NCI-H510A (cell line): ENCODE measurements at regions not wholly inside any gene's neighbourhood (a gene's known extent, or its start where the extent isn't known, plus 50 kb on each side); places are given as distances from the start of the nearest gene placed in this dataset.

Experiments used
- DNase-seq: peaks from one replicate; lab custom pipeline; 2025; lab: John Stamatoyannopoulos, UW

DNA sequence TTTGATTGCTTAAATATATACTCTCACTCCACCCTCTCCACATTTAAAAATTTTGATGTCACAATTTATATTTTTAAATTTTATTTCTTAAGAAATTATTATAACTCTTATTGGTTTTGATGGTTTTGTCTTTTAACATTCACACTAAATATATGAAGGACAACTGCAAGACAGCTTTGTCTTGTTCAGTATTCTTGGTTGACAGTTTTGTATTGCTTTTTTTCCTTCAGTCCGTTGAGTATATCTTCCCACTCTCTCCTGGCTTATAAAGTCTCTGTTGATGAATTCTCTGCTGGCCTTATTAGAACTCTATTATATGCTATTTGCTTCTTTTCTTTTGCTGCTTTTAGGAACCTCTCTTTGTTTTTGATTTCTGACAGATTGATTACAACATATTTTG lies 392.2 kb downstream of the C6orf118 start:
- no peak for DNase-seq

DNA sequence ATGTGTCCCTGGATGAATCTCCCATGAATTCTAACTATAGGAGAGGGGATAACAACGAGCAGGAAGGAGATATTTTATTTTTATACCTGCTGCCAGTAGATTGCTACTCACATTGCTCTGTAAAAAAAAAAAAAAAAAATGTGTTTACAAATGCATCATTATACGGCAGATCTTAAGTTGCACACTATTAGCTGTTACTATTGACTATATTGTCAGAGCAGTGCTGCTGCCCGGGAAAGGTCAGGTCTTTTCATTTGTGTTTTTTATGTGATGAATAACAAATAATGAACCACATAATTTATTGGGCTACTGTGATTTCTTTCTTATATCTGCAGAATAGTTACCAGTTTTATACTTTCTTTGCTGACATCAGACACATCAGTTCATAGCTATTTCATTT lies 393.3 kb downstream of the C6orf118 start:
- DNase-seq, result no peak

DNA sequence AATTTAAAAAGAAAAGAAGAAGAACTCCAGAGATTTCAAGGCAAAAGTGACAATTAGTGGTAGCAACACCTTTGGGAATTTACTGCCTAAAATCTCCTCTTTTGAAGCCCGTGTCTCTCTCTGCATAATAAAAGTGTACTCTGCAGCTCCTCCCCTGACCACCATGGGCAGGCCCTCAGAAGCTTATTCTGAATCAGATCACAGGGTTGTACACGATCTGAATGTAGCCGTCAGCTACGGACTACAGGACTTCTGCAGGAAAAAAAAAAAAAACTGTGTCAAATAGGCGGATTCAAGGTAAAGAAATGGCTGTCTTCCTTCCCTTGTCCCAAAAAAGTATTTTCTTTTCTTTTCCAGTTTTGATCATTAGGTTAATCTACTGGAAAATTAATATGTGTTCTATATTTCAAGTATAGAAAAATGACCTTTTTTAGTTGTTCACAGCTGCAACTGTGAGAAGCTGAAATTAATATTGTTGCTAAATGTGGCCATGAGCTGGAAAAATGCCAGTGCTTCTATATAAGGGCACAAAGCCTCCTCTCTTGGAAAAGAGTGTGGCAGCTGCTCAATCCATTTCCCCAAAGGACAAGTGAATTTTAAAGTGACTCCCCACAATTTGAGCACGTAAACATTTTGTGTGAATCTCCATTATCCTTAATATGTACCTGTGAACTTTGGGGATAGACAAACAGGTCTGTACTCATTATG lies 397.4 kb downstream of the C6orf118 start:
- DNase-seq, result no peak

DNA sequence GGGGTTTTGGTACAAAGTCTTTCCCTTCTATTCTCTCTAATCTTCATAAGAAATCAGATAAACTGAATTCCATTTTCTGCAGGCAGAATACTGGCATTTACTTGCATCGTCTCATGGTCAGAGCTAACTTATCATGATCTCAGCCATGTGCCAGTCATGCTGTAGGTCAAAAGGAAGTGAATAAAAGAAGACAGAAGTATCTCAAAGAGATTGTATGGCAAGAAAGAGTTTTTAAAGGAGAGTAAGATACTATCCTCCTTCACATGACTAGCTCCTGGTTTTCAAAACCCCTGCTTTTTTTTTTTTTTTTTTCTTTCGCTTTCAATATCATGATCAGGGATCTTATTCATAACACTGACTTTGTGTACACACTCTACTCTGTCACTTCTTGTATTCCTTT lies 398.3 kb downstream of the C6orf118 start:
- DNase-seq, result no peak

DNA sequence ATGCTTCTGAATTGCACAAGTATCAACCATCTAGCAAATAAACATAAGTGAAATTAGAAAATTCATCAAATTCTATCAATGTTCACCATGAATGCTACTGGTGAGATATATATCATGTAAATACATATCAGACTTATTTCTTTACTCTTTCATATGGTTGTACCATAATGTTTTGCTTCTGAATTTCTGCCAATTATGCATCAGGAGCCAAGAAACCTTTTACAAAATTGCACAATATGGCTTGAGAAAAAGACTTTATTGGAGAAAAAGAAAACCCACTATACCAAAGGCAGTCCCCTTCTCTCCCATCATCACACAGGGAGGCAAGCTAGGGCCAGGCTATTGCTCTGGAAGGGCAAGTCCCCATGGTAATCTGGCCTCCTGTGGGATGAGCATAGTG lies 402.6 kb downstream of the C6orf118 start:
- no peak for DNase-seq

DNA sequence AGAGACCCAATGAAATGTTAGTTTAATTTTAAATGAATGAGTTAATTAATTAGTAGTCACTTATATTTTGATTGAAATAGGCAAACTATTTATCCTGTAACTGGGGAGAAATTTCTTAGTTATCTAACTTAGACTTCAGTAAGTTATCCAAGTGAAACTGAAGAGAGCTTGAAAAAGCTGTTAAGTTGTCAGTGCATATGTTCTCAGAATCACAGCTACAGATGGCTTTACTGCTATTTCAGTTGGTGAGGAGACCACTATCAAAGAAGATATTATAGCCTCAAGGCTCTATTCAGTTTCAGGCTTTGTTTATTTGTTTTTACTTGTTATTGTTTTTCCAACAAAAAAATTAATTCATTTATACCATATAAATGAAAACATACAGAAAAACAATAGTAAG lies 404.1 kb downstream of the C6orf118 start:
- DNase-seq, result no peak

DNA sequence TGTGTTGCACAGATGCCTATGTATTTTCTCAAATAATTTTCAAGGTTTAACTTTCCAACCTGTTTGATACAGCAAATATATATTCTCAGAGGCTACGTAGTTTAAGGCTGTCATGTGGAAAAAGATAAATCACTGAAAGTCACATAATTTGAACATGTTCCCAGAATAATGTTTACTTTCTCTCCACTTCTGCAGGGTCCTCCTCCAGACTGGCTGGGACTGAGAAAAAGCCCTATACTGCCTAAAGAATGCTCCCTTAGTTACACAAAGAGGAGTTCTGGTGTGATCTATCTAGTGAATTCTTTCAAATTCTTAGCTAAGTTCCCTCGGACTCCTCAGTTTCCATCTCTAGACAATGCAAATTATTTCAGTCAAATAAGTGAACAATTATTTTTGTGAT lies 411.0 kb downstream of the C6orf118 start:
- no peak for DNase-seq

DNA sequence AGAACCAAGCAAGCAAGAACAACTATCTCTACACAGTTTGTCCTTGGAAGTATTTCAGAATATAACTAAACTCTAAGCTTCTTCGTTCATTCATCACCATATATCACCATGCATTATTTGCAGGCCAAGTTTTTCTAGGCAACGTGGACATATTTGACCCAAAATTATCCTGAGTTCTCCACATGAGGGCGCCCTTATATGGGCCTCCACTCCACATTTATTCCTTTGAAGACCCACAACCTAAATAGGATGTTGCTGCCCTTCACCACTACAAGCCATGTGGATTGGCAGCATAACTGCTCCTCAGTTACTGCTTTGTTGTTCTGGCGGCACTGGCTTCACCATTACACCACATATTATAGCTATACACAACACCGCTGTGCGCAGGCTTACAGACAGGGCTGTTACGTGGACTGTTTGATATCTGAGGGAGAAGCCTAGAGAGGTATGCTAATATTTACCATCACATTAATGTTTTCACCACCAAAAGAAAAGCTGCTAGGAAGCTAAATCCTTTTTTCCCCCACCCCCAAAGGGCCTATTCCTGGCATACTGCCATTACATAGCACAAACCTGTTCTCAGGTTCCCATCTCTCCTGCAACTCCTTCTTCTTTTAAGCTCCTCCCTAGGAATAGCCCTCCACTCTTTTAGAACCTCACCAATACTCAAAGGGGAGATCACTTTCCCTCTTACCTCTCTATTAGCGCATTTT lies 411.7 kb downstream of the C6orf118 start:
- no peak for DNase-seq

DNA sequence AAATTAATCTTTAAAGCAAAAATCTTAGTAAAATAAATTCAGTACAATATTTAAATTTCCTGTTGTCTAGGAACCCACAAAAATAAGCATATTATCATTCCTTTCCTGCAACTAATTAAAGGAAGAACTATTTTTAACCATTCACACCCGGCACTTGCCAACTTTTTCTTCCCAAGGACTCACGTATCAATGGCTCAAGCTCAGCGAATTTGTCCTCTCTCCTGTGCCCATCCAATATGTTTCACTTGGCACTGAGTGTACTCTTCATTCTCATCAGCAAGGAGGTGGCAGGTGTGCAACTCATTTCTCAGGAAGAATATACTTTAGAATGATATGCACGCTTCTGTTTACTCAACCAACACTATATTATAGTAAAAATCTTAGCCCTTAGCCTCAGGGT lies 419.4 kb downstream of the C6orf118 start:
- no peak for DNase-seq

DNA sequence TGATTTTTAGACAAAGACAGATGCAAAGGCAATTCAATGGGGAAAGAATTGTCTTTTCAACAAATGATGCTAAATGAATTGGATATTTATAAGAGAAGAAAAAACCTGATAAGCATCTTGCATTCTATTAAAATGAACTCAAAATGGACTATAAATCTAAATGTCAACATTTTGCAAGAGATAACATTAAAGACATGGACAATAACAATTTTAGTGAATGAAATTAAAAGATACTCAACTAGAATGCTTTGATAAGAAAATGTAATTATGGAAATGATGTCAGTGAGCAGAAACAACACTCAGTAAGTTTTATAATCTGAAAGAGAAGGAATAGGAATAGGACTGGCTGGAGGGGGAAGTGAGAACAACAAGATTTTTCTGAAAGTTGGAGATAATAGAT lies 421.7 kb downstream of the C6orf118 start:
- no peak for DNase-seq

DNA sequence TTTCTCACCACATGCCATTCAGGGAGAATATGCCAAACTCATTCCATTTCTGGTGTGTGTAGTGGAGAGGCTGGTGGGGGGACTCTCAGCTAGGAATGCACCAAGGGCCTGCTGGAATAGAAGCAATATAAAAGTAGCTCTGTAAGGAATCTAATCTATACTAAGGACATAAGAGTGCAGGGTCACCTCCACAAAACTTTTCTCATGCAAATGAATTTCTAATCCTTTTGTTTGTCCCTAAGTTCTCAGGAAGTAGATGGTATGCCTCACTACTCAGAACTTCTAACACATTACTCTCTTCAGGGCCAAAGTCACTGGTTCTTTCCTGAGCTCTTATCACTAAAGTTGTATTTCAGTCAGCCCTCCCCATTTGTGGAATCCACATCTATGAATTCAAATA lies 427.2 kb downstream of the C6orf118 start:
- DNase-seq, result no peak

DNA sequence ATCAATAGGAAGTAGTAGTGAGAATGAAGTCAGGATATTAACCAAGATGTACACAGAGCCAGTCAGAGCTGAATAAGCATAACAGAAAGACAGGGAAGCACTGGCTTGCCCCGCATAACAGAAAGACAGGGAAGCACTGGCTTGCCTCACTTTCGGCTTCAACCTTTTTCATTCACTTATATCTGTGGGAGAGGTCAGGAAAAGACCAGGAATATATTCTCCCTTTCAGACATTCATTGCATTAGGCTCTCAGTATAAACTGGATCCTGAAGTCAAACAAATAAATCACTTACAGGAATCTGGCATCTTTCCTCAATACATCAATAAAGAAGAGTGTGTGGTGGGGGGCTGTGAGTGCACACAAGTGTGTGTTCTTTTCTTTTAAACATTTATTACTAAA lies 437.6 kb downstream of the C6orf118 start:
- no peak for DNase-seq

DNA sequence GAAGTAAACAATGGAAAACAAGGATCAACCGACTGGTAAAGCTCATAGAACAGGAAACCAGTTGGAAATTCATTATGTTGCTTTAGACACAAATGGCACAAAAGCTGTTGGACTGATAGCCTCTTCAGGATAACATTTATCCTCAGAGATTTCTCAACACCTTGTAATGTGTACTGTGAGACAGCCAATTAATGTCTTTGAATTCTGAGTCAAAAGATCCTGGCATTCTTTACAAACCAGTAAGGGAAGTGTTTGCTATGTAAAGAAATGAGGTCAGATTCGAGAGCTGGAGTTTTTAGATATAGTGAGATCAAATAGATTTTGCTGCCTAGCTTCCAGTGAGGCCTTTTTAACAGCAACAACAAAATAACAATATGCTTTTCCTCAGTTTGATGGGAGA lies 439.2 kb downstream of the C6orf118 start:
- no peak for DNase-seq

DNA sequence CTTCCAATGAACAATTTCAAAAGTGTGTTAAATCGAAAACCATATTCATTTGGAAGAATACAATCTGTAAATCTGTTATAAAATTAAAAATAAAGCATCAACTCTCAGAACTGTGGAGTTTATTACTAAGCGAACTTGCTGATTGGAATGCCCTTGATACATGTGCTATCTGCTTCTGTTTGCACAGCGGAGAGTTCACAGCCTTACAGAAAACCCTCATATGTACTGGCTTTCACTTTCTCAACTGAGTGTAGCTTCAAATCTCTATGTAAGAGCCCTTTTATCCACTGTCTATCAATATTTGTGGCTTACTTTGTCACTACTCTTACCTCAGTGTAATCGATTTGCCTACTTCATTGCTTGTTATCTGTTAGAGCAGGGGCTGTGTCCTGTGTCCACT lies 447.4 kb downstream of the C6orf118 start:
- no peak for DNase-seq

DNA sequence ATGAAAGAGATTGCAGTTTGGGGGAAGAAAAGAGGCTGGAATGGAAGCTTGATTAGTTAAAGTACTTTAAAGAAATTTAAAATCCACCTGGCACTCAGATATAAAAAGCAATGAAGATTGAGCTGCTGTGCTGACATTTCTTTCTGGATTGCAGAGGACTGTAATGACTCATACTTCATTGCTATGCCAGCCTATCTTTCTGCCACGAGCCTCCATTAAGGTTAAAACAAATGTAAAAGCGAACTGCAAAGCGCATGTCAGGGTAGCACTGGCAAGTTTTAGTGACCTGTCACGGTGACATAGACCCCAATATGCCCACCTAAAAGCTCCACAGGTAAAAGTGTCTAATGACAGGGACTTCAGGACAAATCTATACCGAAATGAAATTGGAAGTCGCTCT lies 449.6 kb downstream of the C6orf118 start:
- DNase-seq, result no peak

DNA sequence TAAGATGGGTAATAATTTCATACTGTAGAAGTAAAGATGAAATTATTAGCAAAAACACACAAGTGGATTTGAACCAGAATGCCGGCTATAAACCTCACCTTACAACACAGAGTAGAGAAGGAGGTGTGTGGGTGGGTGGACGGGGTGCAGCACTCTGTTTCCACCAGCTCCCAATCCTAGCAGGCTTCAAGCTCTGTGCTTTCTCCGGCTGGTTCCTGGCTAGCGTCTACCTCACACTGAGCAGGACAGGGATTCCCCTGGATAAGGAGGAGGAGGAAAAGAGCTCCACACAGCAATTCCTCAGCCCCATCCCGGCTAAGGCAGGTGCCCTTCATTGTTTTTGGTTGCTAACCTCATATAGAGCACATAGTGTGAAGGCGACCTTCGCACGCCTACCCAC lies 453.3 kb downstream of the C6orf118 start:
- DNase-seq, result no peak

DNA sequence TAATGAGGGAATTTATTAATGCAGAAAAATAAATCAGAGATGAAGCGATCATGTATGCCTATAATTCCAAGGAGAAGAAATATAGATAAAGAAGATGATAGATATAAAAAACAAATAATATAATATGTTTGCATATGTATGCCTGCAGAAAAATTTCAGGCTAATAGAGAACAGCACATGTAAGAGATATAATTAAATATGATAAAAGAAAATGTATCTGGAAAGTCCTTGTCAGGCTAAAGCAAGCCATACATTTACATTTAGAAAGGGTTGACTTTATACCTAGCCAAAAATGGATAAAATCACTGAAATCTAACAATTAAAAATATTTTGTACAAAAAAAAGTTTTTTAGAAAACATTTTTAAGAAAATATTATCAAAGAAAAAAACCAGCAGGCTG lies 454.1 kb downstream of the C6orf118 start:
- no peak for DNase-seq

DNA sequence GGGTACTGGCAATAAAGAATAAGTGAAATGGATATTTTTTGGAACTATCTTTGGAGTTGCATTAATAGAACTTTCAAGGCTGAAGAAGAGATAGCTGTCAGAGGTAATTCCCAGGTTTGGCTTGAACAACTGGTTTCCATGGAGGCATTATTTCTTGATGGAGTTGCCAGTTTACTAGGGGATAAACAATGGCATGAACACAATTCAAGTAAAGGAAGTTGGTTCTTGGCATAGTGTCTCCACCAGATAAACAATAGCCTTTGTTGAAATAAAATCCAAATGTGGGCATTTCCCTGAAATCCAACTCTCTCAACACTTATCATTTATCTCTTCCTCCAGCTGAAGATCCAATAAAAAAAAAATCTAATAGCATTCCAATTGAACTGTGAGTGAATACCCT lies 454.9 kb downstream of the C6orf118 start:
- no peak for DNase-seq

DNA sequence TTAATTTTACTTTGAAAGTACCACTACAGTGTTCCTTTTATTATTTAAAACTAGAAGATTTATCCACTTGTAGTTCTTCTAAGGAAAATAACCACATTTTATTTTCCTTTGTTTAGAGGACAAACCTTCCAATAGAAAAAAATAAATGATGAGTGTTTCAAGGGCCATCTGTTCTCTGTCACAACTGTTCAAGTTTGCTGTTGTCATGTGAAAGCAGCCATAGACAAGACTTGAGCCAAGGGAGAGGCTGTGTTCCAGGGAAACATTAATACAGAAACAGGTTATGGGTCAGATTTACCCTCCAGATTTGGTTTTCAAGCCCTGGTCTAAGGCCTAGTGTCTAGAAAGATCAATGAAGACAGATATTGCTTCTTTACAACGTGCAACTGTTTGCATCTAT lies 463.6 kb downstream of the C6orf118 start:
- no peak for DNase-seq

DNA sequence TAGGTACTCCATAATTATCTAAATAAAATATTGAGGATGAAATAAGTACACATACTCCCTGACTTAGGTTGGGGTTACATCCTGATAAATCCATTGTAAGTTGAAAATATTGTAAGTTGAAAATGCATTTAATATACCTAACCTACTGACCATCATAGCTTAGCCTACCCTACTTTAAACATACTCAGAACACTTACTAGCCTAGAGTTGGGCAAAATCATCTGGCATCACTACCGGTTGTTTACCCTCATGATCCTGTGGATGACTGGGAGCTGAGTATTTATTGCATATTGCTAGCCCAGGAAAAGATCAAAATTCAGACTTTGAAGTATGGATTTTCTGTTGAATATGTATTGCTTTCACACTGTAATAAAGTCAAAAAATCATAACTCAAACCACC lies 467.3 kb downstream of the C6orf118 start:
- DNase-seq, result no peak

DNA sequence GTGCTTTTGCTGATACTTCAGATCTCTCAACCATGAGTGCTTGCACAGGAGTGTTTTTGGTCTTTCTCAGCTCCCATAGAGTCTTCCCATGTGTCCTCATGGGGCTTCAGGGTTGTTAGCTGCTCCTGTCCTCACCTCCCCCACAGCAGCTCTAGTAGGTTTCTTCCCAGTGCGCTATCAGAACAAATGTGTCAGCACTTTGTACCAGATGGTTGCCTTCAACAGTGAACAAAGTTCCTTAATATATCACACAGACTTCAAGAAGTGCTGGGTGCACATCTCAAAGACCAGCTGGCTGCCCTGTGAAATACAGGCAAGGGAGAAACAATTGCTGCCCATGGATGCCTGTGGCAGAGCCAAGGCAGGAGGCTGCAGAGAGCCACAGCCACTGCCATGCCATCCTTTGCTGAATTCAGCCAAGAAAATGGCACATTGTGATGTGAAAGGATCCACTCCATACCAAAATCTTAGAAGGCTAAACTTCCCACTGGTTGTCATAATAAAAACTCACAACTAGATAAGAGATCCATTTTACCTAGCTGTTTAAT lies 471.3 kb downstream of the C6orf118 start:
- DNase-seq, result no peak

DNA sequence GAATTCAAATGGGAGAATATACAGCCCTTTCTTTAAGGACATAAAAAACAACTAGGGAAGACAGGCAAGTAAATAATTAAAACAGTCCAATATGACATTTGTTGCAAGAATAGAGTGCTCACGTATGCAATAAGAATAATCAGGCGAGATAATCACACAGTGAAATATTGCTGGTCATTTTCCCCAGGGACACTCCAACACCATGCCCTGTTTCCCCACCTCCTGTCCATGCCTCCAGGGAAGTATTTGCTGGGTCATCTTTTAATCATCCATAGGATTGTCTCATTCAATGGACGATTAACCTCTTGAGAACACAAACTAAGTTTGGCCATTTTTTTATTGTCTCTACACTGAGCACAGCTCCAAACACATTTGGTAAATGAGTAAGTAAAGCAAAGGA lies 472.9 kb downstream of the C6orf118 start:
- no peak for DNase-seq

DNA sequence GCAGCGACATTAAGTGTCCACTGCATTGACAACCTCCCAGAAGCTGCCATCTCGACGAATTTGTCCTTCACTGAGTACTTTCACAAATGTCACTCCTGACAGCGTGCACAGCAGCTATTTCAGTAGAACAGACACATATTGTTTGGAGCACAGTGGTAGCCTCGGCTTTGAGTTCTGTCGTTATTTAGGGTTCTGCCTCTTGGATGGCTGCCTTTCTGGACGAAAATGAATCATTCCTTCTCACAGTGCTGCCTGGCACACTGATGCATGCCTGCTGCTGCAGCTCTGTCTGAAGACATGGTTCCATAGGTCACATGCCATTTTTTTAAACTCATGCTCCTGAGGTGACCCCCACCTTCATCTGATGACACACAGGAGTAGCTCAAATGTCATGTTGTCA lies 477.0 kb downstream of the C6orf118 start:
- no peak for DNase-seq

DNA sequence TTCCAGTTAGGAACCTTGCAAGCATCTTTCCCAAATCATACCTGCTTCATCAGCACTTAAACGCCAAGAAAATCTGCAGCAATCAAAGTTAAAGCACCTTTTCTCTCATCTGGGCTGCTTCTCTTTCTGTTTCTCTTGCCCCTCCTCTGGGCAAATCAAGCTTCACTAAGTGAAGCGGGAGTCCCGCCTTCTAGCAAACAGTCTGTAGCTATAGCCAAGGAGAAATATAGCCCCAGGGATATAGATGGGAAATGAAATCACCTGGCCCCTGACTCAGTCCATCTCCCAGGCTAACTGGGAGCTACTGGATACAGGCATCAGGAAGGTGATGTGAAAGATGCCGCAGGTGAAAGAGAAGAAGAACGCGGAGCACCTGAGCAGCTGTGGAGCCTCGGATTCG lies 481.9 kb downstream of the C6orf118 start:
- DNase-seq, result no peak
